ENCODE measurements at regions not wholly inside any gene's neighbourhood (a gene's known extent, or its start where the extent isn't known, plus 50 kb on each side); places are given as distances from the start of the nearest gene placed in this dataset.

DNA sequence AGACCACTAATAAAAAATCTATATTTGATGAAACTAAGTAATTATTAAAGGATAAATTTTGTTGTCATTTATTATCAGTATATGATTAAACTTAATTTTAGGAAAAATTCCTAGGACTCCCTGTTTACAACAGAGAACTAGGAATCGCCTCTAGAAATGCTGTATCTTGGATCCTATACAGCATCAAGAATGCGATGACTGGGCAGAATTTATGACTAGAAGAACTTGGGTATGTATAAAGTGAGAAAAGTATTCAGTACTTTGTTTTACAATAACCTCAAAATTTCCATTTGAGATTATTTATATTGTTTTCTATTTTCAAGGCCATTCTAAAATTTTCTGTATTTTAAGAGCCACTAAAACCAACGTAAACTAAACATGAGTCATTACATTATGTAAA is 82.3 kb upstream of the AGTR1 start:
- TF ChIP-seq POLR2A (IDR thresholded peaks at IDR 0.05) = no peak
- TF ChIP-seq, protein P1, sequence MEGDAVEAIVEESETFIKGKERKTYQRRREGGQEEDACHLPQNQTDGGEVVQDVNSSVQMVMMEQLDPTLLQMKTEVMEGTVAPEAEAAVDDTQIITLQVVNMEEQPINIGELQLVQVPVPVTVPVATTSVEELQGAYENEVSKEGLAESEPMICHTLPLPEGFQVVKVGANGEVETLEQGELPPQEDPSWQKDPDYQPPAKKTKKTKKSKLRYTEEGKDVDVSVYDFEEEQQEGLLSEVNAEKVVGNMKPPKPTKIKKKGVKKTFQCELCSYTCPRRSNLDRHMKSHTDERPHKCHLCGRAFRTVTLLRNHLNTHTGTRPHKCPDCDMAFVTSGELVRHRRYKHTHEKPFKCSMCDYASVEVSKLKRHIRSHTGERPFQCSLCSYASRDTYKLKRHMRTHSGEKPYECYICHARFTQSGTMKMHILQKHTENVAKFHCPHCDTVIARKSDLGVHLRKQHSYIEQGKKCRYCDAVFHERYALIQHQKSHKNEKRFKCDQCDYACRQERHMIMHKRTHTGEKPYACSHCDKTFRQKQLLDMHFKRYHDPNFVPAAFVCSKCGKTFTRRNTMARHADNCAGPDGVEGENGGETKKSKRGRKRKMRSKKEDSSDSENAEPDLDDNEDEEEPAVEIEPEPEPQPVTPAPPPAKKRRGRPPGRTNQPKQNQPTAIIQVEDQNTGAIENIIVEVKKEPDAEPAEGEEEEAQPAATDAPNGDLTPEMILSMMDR (IDR thresholded peaks at IDR 0.05) = no peak
